HCT116 (cell line): ENCODE measurements at regions not wholly inside any gene's neighbourhood (a gene's known extent, or its start where the extent isn't known, plus 50 kb on each side); places are given as distances from the start of the nearest gene placed in this dataset.

ENCODE experiments used
- ATAC-seq: fragments of 200-7000 bp; cut with Tn5 transposase; 2 replicates; pipeline ENCODE4 v1.9.1; 2020; ENCODE audit warnings: mild to moderate bottlenecking, moderate library complexity
- BruUV-seq: library from RNA; stranded (reverse); fragments of 400-500 nt; replicated peaks from 2 replicates; lab custom pipeline; 2021; lab: Mats Ljungman, UMichigan
- CTCF ChIA-PET: fragments of 300-600 bp; sonication (Branson Sonifier 250); formaldehyde crosslinking; loops from one replicate; lab custom pipeline; 2021; ENCODE audit warnings: antibody characterized with exemption; lab: Charles Lee
- POLR2A ChIA-PET: fragments of 300-600, 350-600 bp; sonication (Branson Sonifier 250); formaldehyde crosslinking; loops from one replicate; lab custom pipeline; 2021; ENCODE audit warnings: antibody characterized with exemption; lab: Charles Lee
- RAD21 ChIA-PET, 2 experiments: fragments of 300-600 bp; sonication (Branson Sonifier 250); formaldehyde crosslinking; loops; one replicate each; lab custom pipeline; 2023; ENCODE audit warnings: low total read pairs in 2 of 2; ENCODE audit not compliant: uncharacterized antibody in 2 of 2, unreplicated experiment in 2 of 2, low non-redundant PET in 1 of 2; lab: Charles Lee
- DNase-seq: peaks from one replicate; pipeline ENCODE4 v3.0.0-alpha.2; 2010; ENCODE audit warnings: low read depth, low spot score
- H2AFZ ChIP-seq: fragments of 200-600 bp; shearing (Covaris generic), sonication (generic); 2 replicates; pipeline ENCODE4 v1.6.1; 2017; ENCODE audit warnings: low read depth, mixed run types, mixed read lengths, antibody characterized with exemption, low read length; ENCODE audit not compliant: poor library complexity, severe bottlenecking
- H3K27ac ChIP-seq: 2 replicates; pipeline ENCODE4 v1.5.1; 2012; ENCODE audit warnings: low read depth, low read length
- H3K27me3 ChIP-seq: fragments of 200-600 bp; sonication (generic); 2 replicates; pipeline ENCODE4 v1.6.1; 2016; ENCODE audit warnings: mixed run types, low read length, mixed read lengths; ENCODE audit not compliant: insufficient read depth
- H3K36me3 ChIP-seq, 2 experiments: fragments of 200-500 bp in 1 of 2; fragments of 200-600 bp in 1 of 2; sonication (Bioruptor generic) in 1 of 2; sonication (generic) in 1 of 2; 2 replicates each; pipeline versions ENCODE4 v1.5.1 to v1.6.1; 2014 to 2016; ENCODE audit warnings: low read length in 2 of 2, inconsistent platforms in 1 of 2, mixed read lengths in 1 of 2, mixed run types in 1 of 2; ENCODE audit not compliant: insufficient read depth in 2 of 2, control insufficient read depth in 1 of 2
- H3K4me1 ChIP-seq, 2 experiments: fragments of 200-600 bp in 1 of 2; sonication (generic) in 1 of 2; 2 replicates each; pipeline versions ENCODE4 v1.5.1 to v1.6.1; 2012 to 2017; ENCODE audit warnings: low read length in 2 of 2, inconsistent platforms in 1 of 2, mild to moderate bottlenecking in 1 of 2, mixed read lengths in 1 of 2, mixed run types in 1 of 2, moderate library complexity in 1 of 2; ENCODE audit not compliant: insufficient read depth in 2 of 2, control insufficient read depth in 1 of 2
- H3K4me2 ChIP-seq: fragments of 200-600 bp; sonication (generic); 2 replicates; pipeline ENCODE4 v1.6.1; 2017; ENCODE audit warnings: mixed run types, low read length, mixed read lengths
- H3K4me3 ChIP-seq, 2 experiments: fragments of 200-600 bp in 1 of 2; sonication (generic) in 1 of 2; replicated peaks in 1 of 2; 2 replicates each; pipeline ENCODE4 v1.5.1; 2011 to 2016; ENCODE audit warnings: low read length in 2 of 2, control low read depth in 1 of 2, low read depth in 1 of 2, mild to moderate bottlenecking in 1 of 2, mixed read lengths in 1 of 2, mixed run types in 1 of 2
- H3K79me2 ChIP-seq: fragments of 200-600 bp; sonication (generic); 2 replicates; pipeline ENCODE4 v1.6.1; 2017; ENCODE audit warnings: mild to moderate bottlenecking, mixed run types, low read length, moderate library complexity, mixed read lengths; ENCODE audit not compliant: insufficient read depth
- H3K9ac ChIP-seq: fragments of 200-600 bp; sonication (generic); 2 replicates; pipeline ENCODE4 v1.6.1; 2016; ENCODE audit warnings: low read length, mixed read lengths
- H3K9me2 ChIP-seq: fragments of 200-600 bp; sonication (generic), shearing (Covaris generic); 2 replicates; pipeline ENCODE4 v1.6.1; 2017; ENCODE audit warnings: mixed run types, mild to moderate bottlenecking, moderate library complexity; ENCODE audit not compliant: insufficient read depth
- H3K9me3 ChIP-seq, 2 experiments: fragments of 200-500 bp in 1 of 2; fragments of 200-600 bp in 1 of 2; sonication (Bioruptor generic) in 1 of 2; sonication (generic) in 1 of 2; 2 replicates each; pipeline ENCODE4 v1.6.1; 2014 to 2017; ENCODE audit warnings: low read length in 2 of 2, mixed read lengths in 2 of 2, inconsistent platforms in 1 of 2, low read depth in 1 of 2, mild to moderate bottlenecking in 1 of 2, mixed run types in 1 of 2, moderate library complexity in 1 of 2; ENCODE audit not compliant: control insufficient read depth in 1 of 2, insufficient read depth in 1 of 2
- H4K20me1 ChIP-seq: fragments of 200-600 bp; sonication (generic), shearing (Covaris generic); 2 replicates; pipeline ENCODE4 v1.6.1; 2017; ENCODE audit warnings: mixed run types, mild to moderate bottlenecking, moderate library complexity; ENCODE audit not compliant: insufficient read depth
- ATF3 ChIP-seq: IDR thresholded peaks from 2 replicates; pipeline ENCODE4 v1.6.1; 2012
- CEBPB ChIP-seq: IDR thresholded peaks from 2 replicates; pipeline ENCODE4 v1.6.1; 2012; ENCODE audit warnings: low read depth
- ELF1 ChIP-seq: IDR thresholded peaks from 2 replicates; pipeline ENCODE4 v1.6.1; 2012; ENCODE audit warnings: low read depth, borderline replicate concordance
- EZH2 ChIP-seq: fragments of 200-600 bp; sonication (generic); IDR thresholded peaks from 2 replicates; pipeline ENCODE4 v1.6.1; 2017; ENCODE audit warnings: antibody characterized with exemption, mixed run types
- EZH2phosphoT487 ChIP-seq: fragments of 200-600 bp; IDR thresholded peaks from 2 replicates; pipeline ENCODE4 v1.6.1; 2018; ENCODE audit warnings: antibody characterized with exemption, borderline replicate concordance
- FOSL1 ChIP-seq: IDR thresholded peaks from 2 replicates; pipeline ENCODE4 v1.6.1; 2012; ENCODE audit warnings: low read depth
- JUND ChIP-seq: IDR thresholded peaks from 2 replicates; pipeline ENCODE4 v1.6.1; 2012
- POLR2A ChIP-seq: IDR thresholded peaks from 2 replicates; pipeline ENCODE4 v1.7.0; 2011; ENCODE audit warnings: borderline replicate concordance; ENCODE audit not compliant: insufficient read depth, insufficient read length; ENCODE audit errors: extremely low read depth
- RAD21 ChIP-seq: IDR thresholded peaks from 2 replicates; pipeline ENCODE4 v1.6.1; 2012; ENCODE audit warnings: low read depth, mild to moderate bottlenecking
- SP1 ChIP-seq: IDR thresholded peaks from 2 replicates; pipeline ENCODE4 v1.6.1; 2012; ENCODE audit warnings: low read depth
- SRF ChIP-seq: IDR thresholded peaks from 2 replicates; pipeline ENCODE4 v1.6.1; 2012; ENCODE audit warnings: low read depth
- TCF7L2 ChIP-seq: IDR thresholded peaks from 2 replicates; pipeline ENCODE4 v1.7.0; 2011; ENCODE audit warnings: borderline replicate concordance, inconsistent platforms; ENCODE audit not compliant: insufficient read depth, insufficient read length; ENCODE audit errors: extremely low read depth
- YY1 ChIP-seq: IDR thresholded peaks from 2 replicates; pipeline ENCODE4 v1.6.1; 2011; ENCODE audit warnings: low read length, low read depth, moderate library complexity, mild to moderate bottlenecking; ENCODE audit not compliant: insufficient replicate concordance; ENCODE audit errors: extremely low read depth
- ZBTB33 ChIP-seq: IDR thresholded peaks from 2 replicates; pipeline ENCODE4 v1.6.1; 2011; ENCODE audit warnings: mild to moderate bottlenecking, low read length, moderate library complexity; ENCODE audit not compliant: insufficient replicate concordance; ENCODE audit errors: extremely low read depth
- ZFX ChIP-seq: fragments of 450-650 bp; IDR thresholded peaks from 2 replicates; pipeline ENCODE4 v1.6.1; 2017
- ZNF274 ChIP-seq: fragments of 200-500 bp; sonication (Bioruptor generic); IDR thresholded peaks from 2 replicates; pipeline ENCODE4 v1.6.1; 2014; ENCODE audit warnings: mild to moderate bottlenecking, low read depth, low read length, inconsistent platforms
- intact Hi-C: fragments of 100-400 bp; cut with micrococcal nuclease; formaldehyde crosslinking; loops from 2 replicates; pipeline ENCODE4 v1.10.0; 2022
- TF ChIP-seq, protein P1 (sequence below): IDR thresholded peaks from 2 replicates; pipeline ENCODE4 v1.6.1; 2012; ENCODE audit warnings: low read depth
- TF ChIP-seq, protein P2 (sequence below): IDR thresholded peaks from 2 replicates; pipeline ENCODE4 v1.6.1; 2012
- TF ChIP-seq, protein P3 (sequence below), 3 experiments: fragments of 200-600 bp in 1 of 3; sonication (generic) in 1 of 3; IDR thresholded peaks in 2 of 3; conservative IDR thresholded peaks in 1 of 3; 2 replicates each; pipeline ENCODE4 v1.5.1; 2012 to 2017; ENCODE audit warnings: low read depth in 2 of 3, low read length in 2 of 3, antibody characterized with exemption in 1 of 3, borderline replicate concordance in 1 of 3, control low read depth in 1 of 3, mild to moderate bottlenecking in 1 of 3, mixed read lengths in 1 of 3, mixed run types in 1 of 3, moderate library complexity in 1 of 3; ENCODE audit not compliant: insufficient read depth in 1 of 3

GRCh38 chr10:60614363-60614762, 163.9 kb upstream of the CDK1 start:
- Histone ChIP-seq H4K20me1 (no peaks in the 10 kb centered on the region), H3K4me2 (no peak overlapping the region), H3K27me3 (no peaks in the 10 kb centered on the region), H3K9ac (no peak overlapping the region), H3K9me2 (no peaks in the 10 kb centered on the region), H2AFZ (no peak overlapping the region), H3K4me1 (peaks cover 5 to 13% of the 10 kb centered on the region in 2 experiments; a peak in 3 of 4 replicates), H3K27ac (no peak overlapping the region), H3K4me3 (no peak overlapping the region), H3K9me3 (no peaks in the 10 kb centered on the region), H3K79me2 (no peaks in the 10 kb centered on the region), H3K36me3 (no peaks in the 10 kb centered on the region)
- intact Hi-C loops, result no loop called here
- DNase-seq (no peak), ATAC-seq (no peak)
- BruUV-seq, result no TSS peak
- TF ChIP-seq ZFX (no peak), ZNF274 (no peak), EZH2phosphoT487 (no peak), EZH2 (no peak), RAD21 (no peak), POLR2A (no peak), FOSL1 (no peak), ELF1 (no peak), CEBPB (no peak), ZBTB33 (no peak), JUND (no peak), ATF3 (no peak), SP1 (no peak), TCF7L2 (no peak), YY1 (no peak), SRF (no peak)
- TF ChIP-seq, protein P1, sequence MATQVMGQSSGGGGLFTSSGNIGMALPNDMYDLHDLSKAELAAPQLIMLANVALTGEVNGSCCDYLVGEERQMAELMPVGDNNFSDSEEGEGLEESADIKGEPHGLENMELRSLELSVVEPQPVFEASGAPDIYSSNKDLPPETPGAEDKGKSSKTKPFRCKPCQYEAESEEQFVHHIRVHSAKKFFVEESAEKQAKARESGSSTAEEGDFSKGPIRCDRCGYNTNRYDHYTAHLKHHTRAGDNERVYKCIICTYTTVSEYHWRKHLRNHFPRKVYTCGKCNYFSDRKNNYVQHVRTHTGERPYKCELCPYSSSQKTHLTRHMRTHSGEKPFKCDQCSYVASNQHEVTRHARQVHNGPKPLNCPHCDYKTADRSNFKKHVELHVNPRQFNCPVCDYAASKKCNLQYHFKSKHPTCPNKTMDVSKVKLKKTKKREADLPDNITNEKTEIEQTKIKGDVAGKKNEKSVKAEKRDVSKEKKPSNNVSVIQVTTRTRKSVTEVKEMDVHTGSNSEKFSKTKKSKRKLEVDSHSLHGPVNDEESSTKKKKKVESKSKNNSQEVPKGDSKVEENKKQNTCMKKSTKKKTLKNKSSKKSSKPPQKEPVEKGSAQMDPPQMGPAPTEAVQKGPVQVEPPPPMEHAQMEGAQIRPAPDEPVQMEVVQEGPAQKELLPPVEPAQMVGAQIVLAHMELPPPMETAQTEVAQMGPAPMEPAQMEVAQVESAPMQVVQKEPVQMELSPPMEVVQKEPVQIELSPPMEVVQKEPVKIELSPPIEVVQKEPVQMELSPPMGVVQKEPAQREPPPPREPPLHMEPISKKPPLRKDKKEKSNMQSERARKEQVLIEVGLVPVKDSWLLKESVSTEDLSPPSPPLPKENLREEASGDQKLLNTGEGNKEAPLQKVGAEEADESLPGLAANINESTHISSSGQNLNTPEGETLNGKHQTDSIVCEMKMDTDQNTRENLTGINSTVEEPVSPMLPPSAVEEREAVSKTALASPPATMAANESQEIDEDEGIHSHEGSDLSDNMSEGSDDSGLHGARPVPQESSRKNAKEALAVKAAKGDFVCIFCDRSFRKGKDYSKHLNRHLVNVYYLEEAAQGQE, result no peak
- TF ChIP-seq, protein P2, sequence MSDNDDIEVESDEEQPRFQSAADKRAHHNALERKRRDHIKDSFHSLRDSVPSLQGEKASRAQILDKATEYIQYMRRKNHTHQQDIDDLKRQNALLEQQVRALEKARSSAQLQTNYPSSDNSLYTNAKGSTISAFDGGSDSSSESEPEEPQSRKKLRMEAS, result no peak
- TF ChIP-seq, protein P3, sequence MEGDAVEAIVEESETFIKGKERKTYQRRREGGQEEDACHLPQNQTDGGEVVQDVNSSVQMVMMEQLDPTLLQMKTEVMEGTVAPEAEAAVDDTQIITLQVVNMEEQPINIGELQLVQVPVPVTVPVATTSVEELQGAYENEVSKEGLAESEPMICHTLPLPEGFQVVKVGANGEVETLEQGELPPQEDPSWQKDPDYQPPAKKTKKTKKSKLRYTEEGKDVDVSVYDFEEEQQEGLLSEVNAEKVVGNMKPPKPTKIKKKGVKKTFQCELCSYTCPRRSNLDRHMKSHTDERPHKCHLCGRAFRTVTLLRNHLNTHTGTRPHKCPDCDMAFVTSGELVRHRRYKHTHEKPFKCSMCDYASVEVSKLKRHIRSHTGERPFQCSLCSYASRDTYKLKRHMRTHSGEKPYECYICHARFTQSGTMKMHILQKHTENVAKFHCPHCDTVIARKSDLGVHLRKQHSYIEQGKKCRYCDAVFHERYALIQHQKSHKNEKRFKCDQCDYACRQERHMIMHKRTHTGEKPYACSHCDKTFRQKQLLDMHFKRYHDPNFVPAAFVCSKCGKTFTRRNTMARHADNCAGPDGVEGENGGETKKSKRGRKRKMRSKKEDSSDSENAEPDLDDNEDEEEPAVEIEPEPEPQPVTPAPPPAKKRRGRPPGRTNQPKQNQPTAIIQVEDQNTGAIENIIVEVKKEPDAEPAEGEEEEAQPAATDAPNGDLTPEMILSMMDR (IDR thresholded peaks at IDR 0.05 in 2 of 3, conservative IDR thresholded peaks at IDR 0.05 in 1 of 3; ENCODE audit: borderline replicate concordance in 1 of 3, insufficient read depth in 1 of 3, low read depth in 2 of 3, low read length in 2 of 3), result no peak
- CTCF ChIA-PET, result no interaction called here
- RAD21 ChIA-PET, result no interaction called here
- POLR2A ChIA-PET, result no interaction called here
